ENCODE measurements at regions not wholly inside any gene's neighbourhood (a gene's known extent, or its start where the extent isn't known, plus 50 kb on each side); places are given as distances from the start of the nearest gene placed in this dataset.

DNA sequence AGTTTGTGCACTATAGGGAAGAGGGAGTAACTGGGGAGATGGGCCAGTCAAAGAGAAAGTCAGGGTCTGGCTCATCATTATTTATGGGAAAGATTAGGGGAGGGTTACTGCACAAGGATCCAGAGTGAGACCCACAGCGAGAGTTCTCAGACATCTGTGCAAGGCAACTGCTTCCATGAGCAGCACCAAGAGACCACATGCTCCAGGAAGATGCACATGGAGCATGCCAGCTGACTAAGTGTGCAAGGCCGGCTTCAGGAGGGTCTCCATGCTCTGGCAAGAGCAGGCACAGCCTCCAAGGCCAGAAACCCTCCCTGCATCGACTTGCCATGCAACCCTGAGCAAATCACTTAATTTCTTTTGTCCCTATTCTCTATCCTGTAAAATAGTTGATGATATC lies 616.9 kb downstream of the CSNK1G3 start (continued):
- TF ChIP-seq RFX5 (IDR thresholded peaks at IDR 0.05; ENCODE audit: borderline replicate concordance, low read depth, low read length) (no peak), CHD1 (IDR thresholded peaks at IDR 0.05; ENCODE audit: low read depth, low read length) (no peak), TCF12 (IDR thresholded peaks at IDR 0.05; ENCODE audit: low read depth, low read length) (no peak), SP1 (IDR thresholded peaks at IDR 0.05; ENCODE audit: low read depth, low read length) (no peak), CHD2 (IDR thresholded peaks at IDR 0.05; ENCODE audit: low read length) (no peak)

All from H1 (cell line).